GM21576 (cell line): ENCODE measurements at regions not wholly inside any gene's neighbourhood (a gene's known extent, or its start where the extent isn't known, plus 50 kb on each side); places are given as distances from the start of the nearest gene placed in this dataset.
"Not testable (repeated sequence)": the region's sequence is repeated elsewhere in the genome, so short reads cannot be mapped to it uniquely, and the experiment has no call there.

ENCODE experiments used
- ATAC-seq: cut with Tn5 transposase; IDR thresholded peaks from one replicate; pipeline ENCODE4 v1.9.1; 2021; ENCODE audit warnings: mild to moderate bottlenecking, moderate library complexity; ENCODE audit not compliant: unreplicated experiment

DNA sequence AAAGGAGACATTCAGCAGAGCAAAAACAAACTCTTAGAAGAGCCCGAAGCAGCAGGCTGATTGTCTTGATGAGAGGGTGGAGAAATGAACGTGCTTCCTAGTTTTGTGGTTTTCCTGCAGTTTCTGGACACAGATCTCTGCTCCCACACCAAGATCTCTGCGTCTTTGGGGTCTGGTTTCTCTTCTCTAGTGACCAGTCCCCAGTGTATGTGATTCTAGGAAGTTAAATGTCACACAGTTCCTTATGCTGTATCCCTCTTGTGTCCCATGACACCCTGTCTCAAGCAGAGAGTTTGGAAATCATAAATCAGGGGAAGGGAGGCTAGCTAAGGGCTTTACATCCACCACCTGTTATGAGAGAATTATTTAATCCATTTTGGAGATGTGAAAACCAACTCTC lies 55.4 kb upstream of the KLF14 start:
- no peak for ATAC-seq

DNA sequence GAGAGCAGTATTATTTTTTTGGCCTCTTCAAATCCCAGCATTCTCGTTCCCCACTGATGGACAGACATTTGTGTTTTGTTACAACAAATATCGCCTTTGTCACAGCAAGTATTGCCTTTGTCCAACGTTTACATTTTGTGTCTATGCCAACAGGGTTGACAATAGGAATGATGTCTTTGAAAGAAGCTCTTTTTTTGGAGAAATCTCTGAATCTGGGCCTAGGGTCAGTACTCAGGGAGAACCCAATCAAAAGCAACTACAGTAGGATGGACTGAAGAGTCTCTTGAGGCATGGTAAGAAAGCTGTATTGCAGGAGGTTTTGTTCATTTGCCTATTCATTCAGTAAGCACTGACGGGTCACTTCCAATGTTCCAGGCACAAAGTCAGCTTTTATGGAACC lies 57.7 kb upstream of the KLF14 start:
- no peak for ATAC-seq

DNA sequence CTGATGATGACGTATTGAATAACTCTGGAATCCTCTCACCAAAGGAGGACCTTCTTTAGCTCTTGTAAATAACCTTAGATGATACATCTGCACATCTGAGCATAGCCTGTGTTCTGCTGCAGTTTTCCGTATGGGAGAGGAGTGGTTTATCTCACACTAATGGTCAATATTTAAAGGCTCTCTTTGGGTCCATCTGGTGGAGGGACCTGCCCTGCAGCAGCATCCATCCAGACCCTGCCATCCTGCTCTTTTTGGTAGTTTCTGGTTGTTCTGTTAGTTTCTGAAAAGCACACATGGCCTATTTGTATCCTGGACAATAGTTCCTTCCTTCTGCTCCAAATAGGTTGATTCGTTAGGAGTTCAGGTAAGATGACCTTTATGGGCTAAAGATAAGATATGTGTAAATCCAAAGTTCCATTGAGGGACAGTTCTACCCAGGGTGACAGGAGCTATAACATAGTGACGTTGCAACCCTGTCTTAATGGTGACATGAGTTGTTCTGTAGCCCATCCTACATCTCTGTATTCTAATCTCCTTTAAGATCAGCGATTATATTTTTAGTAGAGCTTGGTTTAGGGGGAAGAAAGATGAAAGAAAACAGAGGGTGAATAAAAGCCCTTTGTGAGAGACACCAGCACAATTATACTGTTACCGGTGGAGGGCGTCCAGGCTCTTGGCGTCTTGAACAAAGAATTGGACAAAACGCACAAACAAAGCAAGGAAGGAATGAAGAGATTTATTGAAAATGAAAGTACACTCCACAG lies 60.0 kb upstream of the KLF14 start:
- ATAC-seq = no peak

DNA sequence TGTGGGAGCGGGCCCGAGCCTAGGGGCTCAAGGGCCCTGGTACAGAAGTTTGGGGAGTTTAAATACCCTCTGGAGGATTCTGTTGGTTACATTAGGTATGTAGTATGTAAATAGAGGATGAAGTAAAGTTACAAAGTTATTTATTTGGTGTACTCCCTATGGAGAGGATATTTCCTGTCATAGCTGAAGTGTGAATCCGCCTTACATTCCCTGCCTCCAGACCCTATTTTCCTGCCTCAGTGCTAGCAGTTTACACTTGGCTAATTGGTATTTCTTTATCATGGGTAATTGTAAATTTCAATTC lies 60.6 kb upstream of the KLF14 start:
- no peak for ATAC-seq

DNA sequence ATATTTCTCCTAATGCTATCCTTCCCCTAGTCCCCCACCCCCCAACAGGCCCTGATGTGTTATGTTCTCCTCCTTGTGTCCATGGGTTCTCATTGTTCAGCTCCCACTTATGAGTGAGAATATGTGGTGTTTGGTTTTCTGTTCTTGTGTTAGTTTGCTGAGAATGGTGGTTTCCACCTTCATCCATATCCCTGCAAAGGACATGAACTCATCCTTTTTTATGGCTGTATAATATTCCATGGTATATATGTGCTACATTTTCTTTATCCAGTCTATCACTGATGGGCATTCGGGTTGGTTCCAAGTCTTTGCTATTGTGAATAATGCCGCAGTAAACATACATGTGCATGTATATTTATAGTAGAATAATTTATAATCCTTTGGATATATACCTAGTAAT lies 62.4 kb upstream of the KLF14 start:
- not testable (repeated sequence) for ATAC-seq

DNA sequence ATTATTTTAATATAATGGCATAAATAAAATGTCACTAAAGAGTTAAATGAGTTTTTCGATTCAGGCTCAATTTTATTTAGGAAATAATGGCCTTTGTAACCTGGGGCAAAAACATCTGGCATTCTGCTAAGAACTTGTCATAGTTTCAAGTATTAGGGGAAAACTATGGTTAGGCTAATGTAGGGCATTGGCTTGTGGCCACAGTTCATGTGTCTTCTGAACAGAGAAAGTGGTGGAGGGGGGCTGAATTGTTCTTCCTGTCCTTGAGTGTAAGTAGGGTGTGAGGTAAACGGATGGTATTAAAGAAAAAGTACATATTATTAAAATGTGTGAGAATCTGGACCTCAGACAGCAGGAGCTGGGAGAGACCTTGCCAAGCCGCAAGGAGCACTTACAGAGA lies 69.1 kb upstream of the KLF14 start:
- ATAC-seq = no peak

DNA sequence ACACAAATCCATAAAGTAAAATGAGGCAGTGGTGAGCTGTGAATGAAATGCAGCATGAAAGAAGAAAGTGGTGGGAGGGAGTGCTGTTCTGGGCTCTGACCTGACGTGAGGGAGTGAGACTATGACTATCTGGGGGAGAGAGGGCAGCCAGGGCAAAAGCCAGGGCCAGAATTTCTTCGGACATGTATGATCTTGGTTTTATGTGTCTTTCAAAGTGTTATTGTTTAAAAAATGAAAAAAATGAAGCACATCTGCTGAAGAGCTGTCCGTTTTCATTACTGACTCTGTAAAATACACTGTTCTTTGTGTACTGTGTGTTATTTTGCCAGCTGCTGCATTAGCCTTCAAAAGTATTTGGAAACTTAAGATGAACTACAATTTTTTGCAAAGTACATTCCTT lies 70.2 kb upstream of the KLF14 start:
- no peak for ATAC-seq

DNA sequence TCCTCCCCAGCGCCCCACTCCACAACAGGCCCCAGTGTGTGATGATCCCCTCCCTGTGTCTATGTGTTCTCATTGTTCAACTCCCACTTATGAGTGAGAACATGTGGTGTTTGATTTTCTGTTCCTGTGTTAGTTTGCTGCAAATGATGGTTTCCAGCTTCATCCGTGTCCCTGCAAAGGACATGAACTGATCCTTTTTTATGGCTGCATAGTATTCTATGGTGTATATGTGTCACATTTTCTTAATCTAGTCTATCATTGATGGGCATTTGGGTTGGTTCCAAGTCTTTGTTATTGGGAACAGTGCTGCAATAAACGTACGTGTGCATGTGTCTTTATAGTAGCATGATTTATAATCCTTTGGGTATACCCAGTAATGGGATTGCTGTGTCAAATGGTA lies 78.8 kb upstream of the KLF14 start:
- not testable (repeated sequence) for ATAC-seq

DNA sequence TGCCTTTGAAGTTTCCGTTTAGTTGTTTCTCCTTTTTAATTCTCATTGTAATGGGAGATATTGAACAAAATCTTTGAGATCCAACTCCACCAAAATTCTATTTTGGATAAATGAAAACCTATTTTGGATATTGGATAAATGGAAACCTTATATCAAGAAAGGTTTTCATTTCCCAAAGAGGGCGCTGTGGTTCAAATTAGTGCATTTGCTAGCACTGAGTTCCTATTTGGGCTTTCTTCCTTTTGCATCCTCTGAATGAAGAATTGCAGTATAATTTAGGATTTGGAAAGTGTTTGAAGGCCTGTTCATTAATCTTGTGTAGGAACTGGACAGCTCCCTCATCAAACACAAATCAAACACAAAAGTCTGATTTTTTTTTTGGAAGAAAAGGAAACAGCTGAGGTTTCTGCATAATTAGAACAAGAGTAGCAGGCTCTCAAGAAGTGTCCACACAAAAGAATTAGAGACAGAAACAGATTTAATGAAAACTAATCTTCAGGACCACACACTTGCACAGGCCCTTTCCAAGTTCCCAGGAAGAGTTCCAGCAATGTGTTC lies 80.8 kb upstream of the KLF14 start:
- no peak for ATAC-seq

DNA sequence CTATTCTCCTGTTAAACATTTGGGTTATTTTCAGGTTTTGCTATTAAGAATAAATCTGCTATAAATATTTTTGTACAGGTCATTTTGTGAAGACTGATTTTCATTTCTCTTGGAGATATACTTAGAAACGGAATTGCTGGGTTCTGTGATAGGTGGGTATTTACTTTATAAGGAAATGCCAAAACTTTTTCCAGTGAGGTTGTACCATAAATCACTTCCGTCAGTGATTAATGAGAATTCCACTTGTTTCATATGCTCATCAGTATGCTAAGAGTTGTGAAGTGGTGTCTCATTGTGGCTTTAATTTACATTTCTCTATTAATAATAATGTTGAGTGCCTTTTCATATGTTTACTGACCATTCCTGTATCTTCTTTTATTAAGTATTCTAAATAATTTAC lies 84.0 kb upstream of the KLF14 start:
- ATAC-seq = no peak

DNA sequence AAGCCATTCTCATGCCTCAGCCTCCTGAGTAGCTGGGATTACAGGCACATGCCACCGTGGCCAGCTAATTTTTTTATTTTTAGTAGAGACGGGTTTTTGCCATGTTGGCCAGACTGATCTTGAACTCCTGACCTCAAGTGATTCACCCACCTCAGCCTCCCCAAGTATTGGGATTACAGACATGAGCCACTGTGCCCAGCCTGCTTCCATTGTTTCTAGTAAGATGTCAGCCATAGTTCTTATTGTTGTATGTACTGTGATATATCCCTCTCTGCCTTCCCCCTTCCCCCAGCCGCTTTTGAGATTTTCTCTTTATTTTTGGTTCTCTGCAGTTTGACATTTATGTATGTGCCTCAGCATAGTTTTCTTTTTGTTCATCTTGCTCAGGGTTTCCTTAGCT lies 87.9 kb upstream of the KLF14 start:
- ATAC-seq = no peak

DNA sequence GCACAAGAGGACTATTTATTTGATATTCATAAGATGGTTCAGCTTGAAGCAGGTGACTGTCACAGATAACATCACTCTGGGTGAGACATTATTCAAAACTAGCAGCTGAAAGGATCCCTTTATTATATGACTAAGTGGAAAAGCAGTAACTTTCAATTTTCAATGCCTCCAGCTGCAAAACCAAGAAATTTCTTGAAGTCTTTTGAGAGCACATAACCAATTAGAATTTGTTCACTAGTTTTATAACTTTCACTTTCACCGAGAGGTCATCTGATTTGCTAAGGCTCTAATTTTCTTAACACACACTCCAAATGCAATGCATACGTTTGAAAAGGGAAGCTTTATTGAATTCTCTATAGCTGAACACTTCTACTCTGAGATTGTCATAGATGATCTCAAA lies 88.6 kb upstream of the KLF14 start:
- no peak for ATAC-seq

DNA sequence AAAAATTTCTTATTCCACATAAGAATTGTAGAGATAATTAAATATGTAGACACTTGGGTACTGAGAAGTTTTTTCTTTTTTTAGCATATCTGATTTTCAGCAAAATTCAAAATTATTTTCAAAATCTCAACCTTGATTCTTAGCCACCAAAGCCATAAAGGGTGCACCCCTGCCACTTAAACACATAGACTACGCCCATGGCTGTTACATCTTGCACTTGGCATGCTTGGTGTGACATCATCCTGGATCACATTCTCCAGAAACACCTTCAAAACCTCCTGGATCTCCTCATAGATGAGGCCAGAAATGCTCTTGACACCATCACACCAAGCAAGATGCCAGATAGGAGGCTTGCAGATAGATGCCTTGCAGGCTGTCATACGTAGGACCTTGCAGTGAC lies 89.1 kb upstream of the KLF14 start:
- ATAC-seq = no peak

DNA sequence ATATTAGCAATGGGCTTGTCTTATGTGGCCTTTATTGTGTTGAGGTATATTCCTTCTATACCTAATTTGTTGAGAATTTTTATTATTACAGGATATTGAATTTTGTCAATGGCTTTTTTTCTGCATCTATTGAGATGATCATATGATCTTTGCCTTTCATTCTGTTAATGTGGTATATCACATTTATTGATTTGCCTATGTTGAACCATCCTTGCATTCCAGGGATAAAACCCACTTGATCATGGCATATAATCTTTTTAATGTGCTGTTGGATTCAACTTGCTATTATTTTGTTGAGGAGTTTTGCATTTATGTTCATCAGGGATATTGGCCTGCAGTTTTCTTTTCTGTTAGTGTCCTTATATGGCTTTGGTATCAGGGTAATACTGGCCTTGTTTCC lies 91.8 kb upstream of the KLF14 start:
- no peak for ATAC-seq

DNA sequence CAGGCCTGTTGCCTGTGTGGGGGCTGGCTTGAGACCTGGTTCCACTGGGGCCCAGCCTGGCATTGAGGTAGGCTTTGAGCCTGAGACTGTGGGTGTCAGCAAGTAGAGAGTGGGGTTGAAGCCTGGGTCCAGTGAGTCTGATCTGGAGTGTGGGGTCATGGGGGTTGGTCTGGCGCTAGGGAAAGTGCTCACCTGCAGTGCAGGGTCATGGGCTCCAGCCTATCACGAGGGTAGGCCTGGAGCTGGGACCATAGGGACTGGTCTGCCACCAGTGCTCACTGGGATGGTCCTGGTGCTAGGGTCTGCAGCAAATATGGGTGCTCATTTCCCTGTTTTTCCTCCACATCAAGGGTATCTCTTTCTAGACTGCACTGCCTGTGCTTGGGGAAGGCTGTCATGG lies 95.4 kb upstream of the KLF14 start:
- no peak for ATAC-seq

DNA sequence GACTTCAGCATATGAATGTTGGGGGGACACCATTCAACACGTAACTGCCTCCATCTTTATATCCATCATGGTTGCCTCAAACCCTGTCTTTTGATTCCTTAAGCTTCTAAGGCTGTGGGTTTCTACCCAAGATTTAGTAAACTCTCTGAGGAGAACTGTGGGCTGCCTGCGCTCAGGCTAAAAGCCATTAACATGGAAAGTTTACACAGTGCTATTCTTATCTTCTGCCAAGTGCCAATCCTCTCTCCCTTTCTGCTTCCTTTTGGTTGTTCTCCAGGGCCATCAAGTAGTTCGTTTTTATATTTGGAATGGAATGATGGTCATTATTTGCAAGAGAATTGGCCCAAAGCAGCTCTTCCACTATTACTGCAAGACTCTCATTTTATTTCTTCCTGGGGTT lies 97.3 kb upstream of the KLF14 start:
- ATAC-seq = no peak

DNA sequence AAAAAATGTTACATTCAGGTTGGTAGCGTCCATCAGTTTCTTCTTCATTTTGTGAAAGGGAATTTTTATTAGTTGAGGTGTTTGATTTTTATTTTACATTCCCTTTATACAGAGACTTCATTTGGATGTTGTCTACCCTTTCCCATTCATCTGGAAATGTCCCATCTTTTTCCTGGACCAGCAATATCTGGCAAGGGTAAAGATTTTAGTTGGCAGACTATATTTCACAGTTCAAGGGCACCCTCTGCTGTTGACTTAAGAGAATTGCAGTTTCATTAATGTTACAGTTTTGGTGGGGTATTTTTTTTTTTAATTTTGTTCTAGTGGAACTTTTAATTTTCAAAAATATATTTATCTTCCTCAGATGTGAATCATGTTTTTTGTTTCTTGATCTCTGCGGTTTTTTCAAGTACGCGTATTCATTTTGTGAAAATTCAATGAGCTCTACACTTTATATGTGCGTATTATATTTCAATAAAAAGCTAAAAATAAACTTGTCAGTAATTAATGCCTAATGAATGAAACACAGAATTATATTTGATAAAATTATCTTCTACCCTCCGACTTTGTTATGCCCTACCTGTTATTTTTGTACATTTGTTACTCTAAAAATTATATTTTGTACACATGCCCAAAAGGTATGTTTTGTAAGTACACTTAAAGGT lies 97.9 kb upstream of the KLF14 start:
- ATAC-seq = no peak

DNA sequence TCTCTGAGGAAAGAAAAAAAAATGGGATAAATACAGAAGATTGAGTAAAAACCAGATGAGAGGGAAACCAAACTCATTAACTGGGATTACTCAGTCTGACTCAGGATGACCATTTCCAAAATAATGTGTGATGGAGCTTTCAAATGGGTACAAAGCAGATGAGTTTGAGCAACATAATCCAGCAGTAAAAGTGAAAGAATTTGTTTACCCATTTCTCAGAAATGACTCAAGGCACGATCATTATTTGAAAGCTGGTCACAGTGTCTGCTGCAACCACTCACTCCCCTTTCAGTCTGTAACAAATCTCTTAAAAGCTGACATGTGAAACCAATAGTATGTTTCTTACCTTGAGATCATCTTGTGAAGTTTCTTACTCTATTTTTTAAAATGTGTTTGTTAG lies 104.7 kb upstream of the KLF14 start:
- ATAC-seq = no peak

DNA sequence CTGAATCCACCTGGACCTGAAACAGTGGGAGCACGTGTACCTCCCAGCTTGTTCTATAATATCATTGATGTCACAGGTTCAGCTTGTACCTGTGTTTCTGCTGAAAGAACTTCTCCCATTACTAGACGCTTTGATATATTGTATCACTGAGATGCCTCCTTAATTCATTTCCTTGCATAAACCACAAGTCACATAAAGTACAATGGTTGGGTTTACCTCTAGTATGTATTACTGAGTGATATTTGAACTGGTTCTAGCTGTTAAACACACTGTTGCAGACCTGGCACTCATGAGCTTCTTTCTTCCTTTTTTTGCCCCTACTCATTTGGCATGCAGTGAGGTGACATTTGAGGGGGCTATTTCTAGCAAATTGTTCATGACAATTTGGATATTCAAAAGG lies 106.6 kb upstream of the KLF14 start:
- no peak for ATAC-seq

DNA sequence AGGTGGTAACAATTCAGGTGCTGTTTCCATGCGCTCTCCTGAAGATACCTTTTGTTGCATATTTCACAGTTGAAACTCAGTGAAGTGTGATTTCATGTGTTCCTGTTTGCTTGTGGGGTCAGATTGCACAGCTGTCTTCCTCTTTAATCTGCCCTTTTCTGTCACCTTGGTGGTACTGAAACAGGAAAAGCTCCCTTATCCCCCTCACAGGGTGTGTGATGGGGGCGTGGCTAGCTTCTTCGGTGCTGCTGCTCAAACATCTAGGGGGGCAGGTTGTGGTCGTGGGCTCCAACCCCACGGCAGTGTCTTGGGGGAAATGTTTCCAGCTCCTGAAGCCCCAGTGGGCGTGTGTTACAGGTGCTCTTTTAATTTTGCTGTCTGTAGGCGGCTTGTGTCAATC lies 107.4 kb upstream of the KLF14 start:
- no peak for ATAC-seq

DNA sequence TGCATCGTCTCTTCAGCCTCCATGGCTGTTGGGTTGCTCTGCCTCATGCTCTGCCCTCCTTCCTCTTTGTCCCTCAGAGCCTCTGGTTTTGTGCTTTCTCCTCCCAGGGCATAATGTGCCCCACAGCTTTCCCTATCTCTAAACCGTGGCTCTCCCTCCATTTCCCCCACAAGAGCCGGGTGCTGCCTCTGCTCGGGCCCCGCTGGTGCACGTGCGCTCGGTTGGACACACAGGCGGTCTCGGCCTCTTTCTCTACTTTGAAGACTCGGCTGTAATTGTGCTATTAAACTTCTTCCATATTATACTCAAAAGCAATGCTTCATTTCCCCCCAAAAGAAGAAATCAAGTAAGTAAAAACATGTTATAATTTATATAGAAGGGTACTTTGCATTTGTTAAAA lies 109.7 kb upstream of the KLF14 start:
- ATAC-seq = no peak

DNA sequence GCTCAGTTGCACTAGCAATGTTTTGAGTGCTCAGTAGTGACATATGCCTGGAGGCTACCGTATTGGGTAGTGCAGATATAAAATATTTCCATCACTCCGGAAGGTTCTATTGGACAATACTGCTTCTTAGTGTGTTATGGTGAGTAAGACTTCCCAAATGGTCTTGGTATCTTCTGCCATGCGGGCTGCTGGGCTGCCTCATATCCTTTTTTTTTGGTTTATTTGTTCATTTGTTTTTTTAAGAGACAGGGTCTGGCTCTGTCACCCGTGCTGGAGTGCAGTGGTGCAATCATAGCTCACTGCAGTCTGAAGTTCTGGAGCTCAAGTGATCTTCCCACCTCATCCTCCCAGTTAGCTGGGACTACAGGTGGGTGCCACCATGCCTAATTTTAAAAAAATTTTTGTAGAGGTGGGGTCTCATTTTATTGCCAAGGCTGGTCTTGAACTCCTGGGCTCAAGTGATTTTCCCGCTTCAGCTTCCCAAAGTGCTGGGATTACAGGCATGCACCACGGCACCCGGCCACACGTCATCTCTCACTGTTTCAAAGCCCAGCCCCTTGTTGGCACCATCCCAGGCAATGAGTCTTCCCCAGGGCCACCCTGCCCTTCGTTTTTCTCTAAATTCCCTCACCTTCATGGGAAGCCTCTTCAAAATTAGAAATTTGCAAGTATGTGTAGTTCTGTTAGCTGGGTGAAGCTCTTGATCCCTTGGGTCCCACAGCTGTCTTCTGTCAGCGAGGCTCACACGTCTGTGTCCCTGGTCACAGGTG lies 111.0 kb upstream of the KLF14 start:
- ATAC-seq = no peak
